Neural cell (in vitro differentiated cells): ENCODE measurements at regions not wholly inside any gene's neighbourhood (a gene's known extent, or its start where the extent isn't known, plus 50 kb on each side); places are given as distances from the start of the nearest gene placed in this dataset.

ENCODE experiments used
- H2AFZ ChIP-seq: fragments of 200-600, 300-800 bp; sonication (generic), shearing (Covaris generic); 2 replicates; pipeline ENCODE4 v1.6.0; 2014; ENCODE audit warnings: low read depth, mild to moderate bottlenecking, antibody characterized with exemption, low read length, moderate library complexity
- H3F3A ChIP-seq: fragments of 200-600 bp; shearing (Covaris generic); 2 replicates; pipeline ENCODE4 v1.6.1; 2016; ENCODE audit warnings: mild to moderate bottlenecking, moderate library complexity, mixed read lengths, antibody characterized with exemption, low read length; ENCODE audit not compliant: insufficient read depth, poor library complexity, severe bottlenecking
- H3K27ac ChIP-seq: fragments of 200-600, 300-800 bp; sonication (generic), shearing (Covaris generic); 2 replicates; pipeline ENCODE4 v1.5.1; 2014; ENCODE audit warnings: mild to moderate bottlenecking, low read length, moderate library complexity
- H3K27me3 ChIP-seq: fragments of 300-800, 200-600 bp; sonication (generic), shearing (Covaris generic); 2 replicates; pipeline ENCODE4 v1.6.0; 2014; ENCODE audit warnings: mild to moderate bottlenecking, low read depth, low read length, moderate library complexity; ENCODE audit not compliant: insufficient read depth
- H3K36me3 ChIP-seq: fragments of 300-800, 200-600 bp; sonication (generic), shearing (Covaris generic); 2 replicates; pipeline ENCODE4 v1.5.1; 2014; ENCODE audit warnings: mild to moderate bottlenecking, antibody characterized with exemption, low read length, moderate library complexity; ENCODE audit not compliant: insufficient read depth
- H3K4me2 ChIP-seq: fragments of 300-800, 200-600 bp; sonication (generic), shearing (Covaris generic); 2 replicates; pipeline ENCODE4 v1.6.0; 2014; ENCODE audit warnings: mild to moderate bottlenecking, low read length
- H3K4me3 ChIP-seq: fragments of 300-800, 200-600 bp; sonication (generic), shearing (Covaris generic); 2 replicates; pipeline ENCODE4 v1.5.1; 2014; ENCODE audit warnings: mild to moderate bottlenecking, low read length, moderate library complexity
- H3K79me2 ChIP-seq: fragments of 200-600 bp; shearing (Covaris generic); replicated peaks from 2 replicates; pipeline ENCODE4 v1.6.0; 2014; ENCODE audit warnings: mild to moderate bottlenecking, low read length, moderate library complexity; ENCODE audit not compliant: insufficient read depth
- H3K9ac ChIP-seq: fragments of 300-800, 200-600 bp; sonication (generic), shearing (Covaris generic); 2 replicates; pipeline ENCODE4 v1.6.1; 2016; ENCODE audit warnings: mild to moderate bottlenecking, low read length, mixed read lengths
- H3K9me2 ChIP-seq: fragments of 200-600 bp; shearing (Covaris generic); 2 replicates; pipeline ENCODE4 v1.6.1; 2016; ENCODE audit warnings: mild to moderate bottlenecking, low read length, mixed read lengths; ENCODE audit not compliant: insufficient read depth
- H3K9me3 ChIP-seq: fragments of 200-600, 300-800 bp; sonication (generic), shearing (Covaris generic); 2 replicates; pipeline ENCODE4 v1.6.1; 2016; ENCODE audit warnings: mild to moderate bottlenecking, mixed run types, low read length, moderate library complexity, mixed read lengths
- H4K20me1 ChIP-seq: fragments of 200-600 bp; shearing (Covaris generic); 2 replicates; pipeline ENCODE4 v1.6.1; 2016; ENCODE audit warnings: mild to moderate bottlenecking, mixed run types; ENCODE audit not compliant: insufficient read depth
- EP300 ChIP-seq: fragments of 450-650 bp; conservative IDR thresholded peaks from 2 replicates; pipeline ENCODE4 v1.6.1; 2014; ENCODE audit warnings: antibody characterized with exemption, mild to moderate bottlenecking, moderate library complexity; ENCODE audit not compliant: poor library complexity, severe bottlenecking
- EZH2 ChIP-seq: fragments of 200-600, 300-800 bp; shearing (Covaris generic), sonication (generic); IDR thresholded peaks from 2 replicates; pipeline ENCODE4 v1.6.1; 2014; ENCODE audit warnings: antibody characterized with exemption, low read length, borderline replicate concordance, mild to moderate bottlenecking; ENCODE audit not compliant: insufficient read depth, poor library complexity, severe bottlenecking
- MXI1 ChIP-seq: fragments of 450-650 bp; conservative IDR thresholded peaks from 2 replicates; pipeline ENCODE4 v1.6.1; 2014; ENCODE audit warnings: antibody characterized with exemption, mild to moderate bottlenecking; ENCODE audit not compliant: poor library complexity, severe bottlenecking
- POLR2AphosphoS5 ChIP-seq: IDR thresholded peaks from 2 replicates; pipeline ENCODE4 v1.6.1; 2012
- RAD21 ChIP-seq: fragments of 450-650 bp; conservative IDR thresholded peaks from 2 replicates; pipeline ENCODE4 v1.6.1; 2014; ENCODE audit warnings: antibody characterized with exemption, mild to moderate bottlenecking, moderate library complexity
- SMC3 ChIP-seq: fragments of 450-650 bp; conservative IDR thresholded peaks from 2 replicates; pipeline ENCODE4 v1.6.1; 2014; ENCODE audit warnings: antibody characterized with exemption, mild to moderate bottlenecking, moderate library complexity; ENCODE audit not compliant: poor library complexity
- TAF1 ChIP-seq: IDR thresholded peaks from 2 replicates; pipeline ENCODE4 v1.6.1; 2012; ENCODE audit warnings: low read depth
- TF ChIP-seq, protein P1 (sequence below): fragments of 450-650 bp; IDR thresholded peaks from 2 replicates; pipeline ENCODE4 v1.5.1; 2014; ENCODE audit warnings: antibody characterized with exemption, mild to moderate bottlenecking, moderate library complexity; ENCODE audit not compliant: poor library complexity, severe bottlenecking
- TF ChIP-seq, protein P2 (sequence below): IDR thresholded peaks from 2 replicates; pipeline ENCODE4 v1.6.1; 2012; ENCODE audit warnings: borderline replicate concordance

DNA sequence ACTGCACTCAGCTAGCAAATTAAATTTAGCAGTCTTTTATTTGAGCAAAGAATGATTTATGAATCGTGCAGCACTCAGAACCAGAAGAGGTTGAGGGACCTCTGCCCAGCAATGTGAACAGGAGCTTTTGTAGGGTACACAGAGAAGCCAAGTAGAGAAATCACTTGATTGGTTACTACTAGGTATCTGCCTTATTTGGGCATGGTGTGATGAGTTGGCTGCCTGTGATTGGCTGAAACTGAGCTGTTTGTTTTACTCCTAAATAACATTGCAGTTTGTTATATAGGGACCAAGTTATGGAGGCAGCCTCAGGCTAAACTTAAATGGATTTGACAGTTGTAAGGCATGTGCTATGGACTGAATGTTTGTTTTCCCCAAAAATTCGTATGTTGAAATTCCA is 122.5 kb downstream of the RDH14 start:
- Histone ChIP-seq H3K9me3 (no peaks in the 10 kb centered on the region), H3K4me3 (no peak overlapping the region), H3K79me2 (no peaks in the 10 kb centered on the region), H3K27ac (no peak overlapping the region), H3K27me3 (no peaks in the 10 kb centered on the region), H3K9me2 (no peaks in the 10 kb centered on the region), H3K4me2 (no peak overlapping the region), H3K36me3 (no peaks in the 10 kb centered on the region), H3F3A (no peaks in the 10 kb centered on the region), H4K20me1 (no peaks in the 10 kb centered on the region), H2AFZ (no peak overlapping the region), H3K9ac (no peak overlapping the region)
- TF ChIP-seq EP300, result no peak
- TF ChIP-seq MXI1, result no peak
- no peak for TF ChIP-seq POLR2AphosphoS5
- TF ChIP-seq RAD21, result no peak

DNA sequence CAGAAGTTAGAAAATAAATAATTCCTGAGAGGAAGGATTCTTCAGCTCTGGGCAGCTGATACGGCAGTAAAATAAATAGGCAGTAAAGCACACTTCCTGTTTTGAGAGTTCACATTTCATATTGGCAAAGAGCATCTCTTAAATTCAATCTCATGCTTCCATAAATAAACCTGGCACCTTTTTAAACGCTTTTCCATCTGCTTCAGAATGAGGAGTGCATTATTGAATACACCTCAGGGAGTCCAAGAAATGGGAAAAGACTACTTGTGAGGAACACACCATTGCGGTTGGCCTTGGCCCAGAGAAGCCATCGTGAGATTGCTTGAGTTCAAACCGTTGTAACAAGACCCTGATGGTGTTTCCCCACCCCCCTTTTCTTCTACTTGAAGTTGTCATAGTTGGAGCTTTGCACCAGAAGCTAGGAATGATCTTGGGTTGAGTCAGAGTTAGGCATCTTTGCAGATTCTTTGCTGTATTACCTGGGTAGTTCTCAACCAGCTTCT is 123.9 kb downstream of the RDH14 start:
- Histone ChIP-seq H4K20me1 (no peaks in the 10 kb centered on the region), H3K9ac (no peak overlapping the region), H3K79me2 (no peaks in the 10 kb centered on the region), H3K4me3 (no peak overlapping the region), H3K9me3 (no peaks in the 10 kb centered on the region), H3F3A (no peaks in the 10 kb centered on the region), H3K4me2 (no peak overlapping the region), H3K36me3 (no peaks in the 10 kb centered on the region), H3K27me3 (no peaks in the 10 kb centered on the region), H3K9me2 (no peaks in the 10 kb centered on the region), H2AFZ (no peak overlapping the region), H3K27ac (no peak overlapping the region)
- TF ChIP-seq POLR2AphosphoS5 (no peak), SMC3 (no peak), EZH2 (no peak), RAD21 (no peak), TAF1 (no peak), EP300 (no peak), MXI1 (no peak)
- TF ChIP-seq, protein P1, sequence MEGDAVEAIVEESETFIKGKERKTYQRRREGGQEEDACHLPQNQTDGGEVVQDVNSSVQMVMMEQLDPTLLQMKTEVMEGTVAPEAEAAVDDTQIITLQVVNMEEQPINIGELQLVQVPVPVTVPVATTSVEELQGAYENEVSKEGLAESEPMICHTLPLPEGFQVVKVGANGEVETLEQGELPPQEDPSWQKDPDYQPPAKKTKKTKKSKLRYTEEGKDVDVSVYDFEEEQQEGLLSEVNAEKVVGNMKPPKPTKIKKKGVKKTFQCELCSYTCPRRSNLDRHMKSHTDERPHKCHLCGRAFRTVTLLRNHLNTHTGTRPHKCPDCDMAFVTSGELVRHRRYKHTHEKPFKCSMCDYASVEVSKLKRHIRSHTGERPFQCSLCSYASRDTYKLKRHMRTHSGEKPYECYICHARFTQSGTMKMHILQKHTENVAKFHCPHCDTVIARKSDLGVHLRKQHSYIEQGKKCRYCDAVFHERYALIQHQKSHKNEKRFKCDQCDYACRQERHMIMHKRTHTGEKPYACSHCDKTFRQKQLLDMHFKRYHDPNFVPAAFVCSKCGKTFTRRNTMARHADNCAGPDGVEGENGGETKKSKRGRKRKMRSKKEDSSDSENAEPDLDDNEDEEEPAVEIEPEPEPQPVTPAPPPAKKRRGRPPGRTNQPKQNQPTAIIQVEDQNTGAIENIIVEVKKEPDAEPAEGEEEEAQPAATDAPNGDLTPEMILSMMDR, result no peak
- TF ChIP-seq, protein P2, sequence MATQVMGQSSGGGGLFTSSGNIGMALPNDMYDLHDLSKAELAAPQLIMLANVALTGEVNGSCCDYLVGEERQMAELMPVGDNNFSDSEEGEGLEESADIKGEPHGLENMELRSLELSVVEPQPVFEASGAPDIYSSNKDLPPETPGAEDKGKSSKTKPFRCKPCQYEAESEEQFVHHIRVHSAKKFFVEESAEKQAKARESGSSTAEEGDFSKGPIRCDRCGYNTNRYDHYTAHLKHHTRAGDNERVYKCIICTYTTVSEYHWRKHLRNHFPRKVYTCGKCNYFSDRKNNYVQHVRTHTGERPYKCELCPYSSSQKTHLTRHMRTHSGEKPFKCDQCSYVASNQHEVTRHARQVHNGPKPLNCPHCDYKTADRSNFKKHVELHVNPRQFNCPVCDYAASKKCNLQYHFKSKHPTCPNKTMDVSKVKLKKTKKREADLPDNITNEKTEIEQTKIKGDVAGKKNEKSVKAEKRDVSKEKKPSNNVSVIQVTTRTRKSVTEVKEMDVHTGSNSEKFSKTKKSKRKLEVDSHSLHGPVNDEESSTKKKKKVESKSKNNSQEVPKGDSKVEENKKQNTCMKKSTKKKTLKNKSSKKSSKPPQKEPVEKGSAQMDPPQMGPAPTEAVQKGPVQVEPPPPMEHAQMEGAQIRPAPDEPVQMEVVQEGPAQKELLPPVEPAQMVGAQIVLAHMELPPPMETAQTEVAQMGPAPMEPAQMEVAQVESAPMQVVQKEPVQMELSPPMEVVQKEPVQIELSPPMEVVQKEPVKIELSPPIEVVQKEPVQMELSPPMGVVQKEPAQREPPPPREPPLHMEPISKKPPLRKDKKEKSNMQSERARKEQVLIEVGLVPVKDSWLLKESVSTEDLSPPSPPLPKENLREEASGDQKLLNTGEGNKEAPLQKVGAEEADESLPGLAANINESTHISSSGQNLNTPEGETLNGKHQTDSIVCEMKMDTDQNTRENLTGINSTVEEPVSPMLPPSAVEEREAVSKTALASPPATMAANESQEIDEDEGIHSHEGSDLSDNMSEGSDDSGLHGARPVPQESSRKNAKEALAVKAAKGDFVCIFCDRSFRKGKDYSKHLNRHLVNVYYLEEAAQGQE, result no peak
